Breast epithelium (tissue), 3 donors: ENCODE measurements at regions not wholly inside any gene's neighbourhood (a gene's known extent, or its start where the extent isn't known, plus 50 kb on each side); places are given as distances from the start of the nearest gene placed in this dataset.

ENCODE experiments used
- CTCF ChIP-seq, 3 donors: fragments of 450-650 bp; IDR thresholded peaks; one replicate each; pipeline ENCODE4 v1.5.1; 2016 to 2017; ENCODE audit warnings: antibody characterized with exemption in 3 of 3, mild to moderate bottlenecking in 3 of 3, moderate library complexity in 3 of 3
- POLR2A ChIP-seq: fragments of 450-650 bp; IDR thresholded peaks from one replicate; pipeline ENCODE4 v1.6.1; 2016; ENCODE audit warnings: antibody characterized with exemption, mild to moderate bottlenecking, moderate library complexity
- POLR2AphosphoS5 ChIP-seq, 3 donors: sonication (generic); formaldehyde crosslinking; IDR thresholded peaks; one replicate each; pipeline ENCODE4 v1.6.1; 2017; ENCODE audit warnings: antibody characterized with exemption in 3 of 3

DNA sequence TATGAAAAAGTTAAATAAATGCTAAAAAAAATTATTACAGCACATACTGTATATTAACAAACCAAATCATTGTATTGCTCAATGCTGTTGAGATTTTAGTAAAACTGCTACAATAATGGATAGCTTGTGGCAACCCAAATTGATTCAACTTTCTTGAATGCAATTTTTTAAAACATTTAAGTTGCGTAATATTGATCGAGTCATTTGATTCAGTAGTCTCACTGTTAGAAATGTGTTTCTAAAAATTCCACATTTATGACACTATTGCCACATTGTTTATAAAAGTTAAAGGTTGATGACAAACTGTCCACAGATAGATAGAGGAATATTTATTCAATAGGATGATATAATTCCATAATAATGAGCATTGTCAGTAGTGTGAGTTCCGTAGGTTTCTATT lies 640.7 kb upstream of the CRIM1 start:
- TF ChIP-seq CTCF (IDR thresholded peaks at IDR 0.05) (no peak), POLR2AphosphoS5 (IDR thresholded peaks at IDR 0.05) (no peak), POLR2A (no peak)
